A673 (cell line): ENCODE measurements at regions not wholly inside any gene's neighbourhood (a gene's known extent, or its start where the extent isn't known, plus 50 kb on each side); places are given as distances from the start of the nearest gene placed in this dataset.

ENCODE experiments used
- EZH2 ChIP-seq: fragments of 200-600 bp; sonication (generic); IDR thresholded peaks from 2 replicates; pipeline ENCODE4 v1.6.1; 2017; ENCODE audit warnings: borderline replicate concordance, low read depth, mild to moderate bottlenecking, mixed read lengths, antibody characterized with exemption, low read length; ENCODE audit not compliant: poor library complexity, severe bottlenecking
- TF ChIP-seq, protein P1 (sequence below): fragments of 300-800, 200-600 bp; sonication (generic); conservative IDR thresholded peaks from 2 replicates; pipeline ENCODE4 v1.5.1; 2017; ENCODE audit warnings: low read depth, mild to moderate bottlenecking, antibody characterized with exemption, low read length, moderate library complexity, mixed read lengths

DNA sequence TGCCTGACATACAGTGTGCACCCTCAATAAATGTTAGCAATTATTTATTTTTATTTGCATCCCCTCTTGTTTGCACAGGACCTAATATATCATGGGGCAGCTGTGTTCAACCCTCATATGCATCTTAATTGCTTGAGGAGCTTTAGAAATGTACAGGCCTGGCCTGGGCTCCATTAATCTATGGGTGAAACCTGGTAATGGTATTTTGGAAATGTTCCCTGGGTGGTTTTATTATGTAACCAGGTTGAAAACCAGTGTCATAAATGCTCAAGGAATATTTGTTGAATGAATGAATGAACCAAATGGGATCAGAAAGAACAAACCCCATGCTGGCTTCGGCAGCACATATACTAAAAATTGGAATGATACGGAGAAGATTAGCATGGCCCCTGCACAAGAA is 84.0 kb upstream of the PICALM start:
- TF ChIP-seq, protein P1, sequence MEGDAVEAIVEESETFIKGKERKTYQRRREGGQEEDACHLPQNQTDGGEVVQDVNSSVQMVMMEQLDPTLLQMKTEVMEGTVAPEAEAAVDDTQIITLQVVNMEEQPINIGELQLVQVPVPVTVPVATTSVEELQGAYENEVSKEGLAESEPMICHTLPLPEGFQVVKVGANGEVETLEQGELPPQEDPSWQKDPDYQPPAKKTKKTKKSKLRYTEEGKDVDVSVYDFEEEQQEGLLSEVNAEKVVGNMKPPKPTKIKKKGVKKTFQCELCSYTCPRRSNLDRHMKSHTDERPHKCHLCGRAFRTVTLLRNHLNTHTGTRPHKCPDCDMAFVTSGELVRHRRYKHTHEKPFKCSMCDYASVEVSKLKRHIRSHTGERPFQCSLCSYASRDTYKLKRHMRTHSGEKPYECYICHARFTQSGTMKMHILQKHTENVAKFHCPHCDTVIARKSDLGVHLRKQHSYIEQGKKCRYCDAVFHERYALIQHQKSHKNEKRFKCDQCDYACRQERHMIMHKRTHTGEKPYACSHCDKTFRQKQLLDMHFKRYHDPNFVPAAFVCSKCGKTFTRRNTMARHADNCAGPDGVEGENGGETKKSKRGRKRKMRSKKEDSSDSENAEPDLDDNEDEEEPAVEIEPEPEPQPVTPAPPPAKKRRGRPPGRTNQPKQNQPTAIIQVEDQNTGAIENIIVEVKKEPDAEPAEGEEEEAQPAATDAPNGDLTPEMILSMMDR, result no peak
- no peak for TF ChIP-seq EZH2
